Thymus (tissue), 11 donors: ENCODE measurements at regions not wholly inside any gene's neighbourhood (a gene's known extent, or its start where the extent isn't known, plus 50 kb on each side); places are given as distances from the start of the nearest gene placed in this dataset.
A peak's percentile ranks its signal among the peaks of the same experiment; 100 is the strongest.

Source experiments
- DNase-seq, 9 donors: peaks; one replicate each; pipeline ENCODE4 v3.0.0-alpha.2; 2013; ENCODE audit warnings: low spot score in 9 of 9, low read depth in 6 of 9, missing footprints in 1 of 9
- H3K27ac ChIP-seq, 2 donors: one replicate each; pipeline ENCODE4 v1.5.1; 2013; ENCODE audit warnings: control low read depth in 1 of 2, low read depth in 1 of 2, low read length in 1 of 2, mild to moderate bottlenecking in 1 of 2, moderate library complexity in 1 of 2
- H3K27me3 ChIP-seq, 2 donors: one replicate each; pipeline ENCODE4 v1.5.1; 2013; ENCODE audit warnings: low read length in 1 of 2; ENCODE audit not compliant: control insufficient read depth in 2 of 2, insufficient read depth in 1 of 2
- H3K36me3 ChIP-seq, 2 donors: one replicate each; pipeline ENCODE4 v1.5.1; 2013; ENCODE audit warnings: low read length in 1 of 2, mild to moderate bottlenecking in 1 of 2, moderate library complexity in 1 of 2; ENCODE audit not compliant: control insufficient read depth in 2 of 2, insufficient read depth in 2 of 2
- H3K4me1 ChIP-seq, 2 donors: one replicate each; pipeline ENCODE4 v1.5.1; 2013; ENCODE audit warnings: low read length in 2 of 2; ENCODE audit not compliant: control insufficient read depth in 2 of 2, insufficient read depth in 2 of 2
- H3K4me3 ChIP-seq, 2 donors: one replicate each; pipeline ENCODE4 v1.5.1; 2013; ENCODE audit warnings: low read length in 2 of 2, control low read depth in 1 of 2, mild to moderate bottlenecking in 1 of 2
- H3K9me3 ChIP-seq, 2 donors: one replicate each; pipeline ENCODE4 v1.5.1; 2013; ENCODE audit warnings: low read length in 1 of 2, mild to moderate bottlenecking in 1 of 2; ENCODE audit not compliant: control insufficient read depth in 2 of 2, insufficient read depth in 1 of 2
- WGBS: extraction: QIAGEN DNeasy Blood & Tissue Kit; methylation state at CpG from one replicate; pipeline ENCODE4 v1.1.7; 2013; 5-methylcytosine and 5-hydroxymethylcytosine counted together
- donor health status: healthy.

- Histone ChIP-seq H3K27me3 (no peaks in the 10 kb centered on the region), H3K27ac (no peak overlapping the region), H3K9me3 (no peaks in the 10 kb centered on the region), H3K36me3 (no peaks in the 10 kb centered on the region), H3K4me1 (no peaks in the 10 kb centered on the region), H3K4me3 (no peak overlapping the region)
- no peak for DNase-seq
- 98% methylated on average over 2 of the region's 2 CpGs for WGBS
Observed at GRCh38 chr3:152997526-152997925, 162.6 kb downstream of the P2RY1 start.

- Histone ChIP-seq H3K27me3 (no peaks in the 10 kb centered on the region), H3K4me3 (no peak overlapping the region), H3K27ac (no peak overlapping the region), H3K36me3 (no peaks in the 10 kb centered on the region), H3K9me3 (no peaks in the 10 kb centered on the region), H3K4me1 (no peaks in the 10 kb centered on the region)
- DNase-seq = no peak
- WGBS = 95% methylated on average over 4 of the region's 4 CpGs
Observed at GRCh38 chr3:152998591-152998990, 163.4 kb upstream of the RAP2B start.

GRCh38 chr3:153000325-153000724 is 161.7 kb upstream of the RAP2B start:
- Histone ChIP-seq H3K4me1 (no peaks in the 10 kb centered on the region), H3K27me3 (no peaks in the 10 kb centered on the region), H3K4me3 (no peak overlapping the region), H3K9me3 (no peaks in the 10 kb centered on the region), H3K36me3 (no peaks in the 10 kb centered on the region), H3K27ac (no peak overlapping the region)
- no peak for DNase-seq
- WGBS = 96% methylated on average over 2 of the region's 2 CpGs

GRCh38 chr3:153001210-153002078 is 160.6 kb upstream of the RAP2B start:
- H3K36me3 ChIP-seq = no peaks in the 10 kb centered on the region
- 96% methylated on average over 4 of the region's 4 CpGs for WGBS
- H3K9me3 ChIP-seq = no peaks in the 10 kb centered on the region
- H3K4me1 ChIP-seq = no peaks in the 10 kb centered on the region
- no peak overlapping the region for H3K4me3 ChIP-seq
- no peak for DNase-seq
- H3K27me3 ChIP-seq = no peaks in the 10 kb centered on the region
- no peak overlapping the region for H3K27ac ChIP-seq

GRCh38 chr3:153003441-153003840 is 158.6 kb upstream of the RAP2B start:
- Histone ChIP-seq H3K4me3 (no peak overlapping the region), H3K9me3 (no peaks in the 10 kb centered on the region), H3K36me3 (no peaks in the 10 kb centered on the region), H3K27me3 (no peaks in the 10 kb centered on the region), H3K27ac (no peak overlapping the region), H3K4me1 (no peaks in the 10 kb centered on the region)
- DNase-seq = no peak
- 75% methylated on average over 2 of the region's 2 CpGs for WGBS

- no peaks in the 10 kb centered on the region for H3K4me1 ChIP-seq
- no peak for DNase-seq
- H3K9me3 ChIP-seq = no peaks in the 10 kb centered on the region
- no peak overlapping the region for H3K4me3 ChIP-seq
- 94% methylated on average over 1 of the region's 1 CpG for WGBS
- H3K36me3 ChIP-seq = no peaks in the 10 kb centered on the region
- no peaks in the 10 kb centered on the region for H3K27me3 ChIP-seq
- H3K27ac ChIP-seq = no peak overlapping the region
Observed at GRCh38 chr3:153003862-153004261, 158.2 kb upstream of the RAP2B start.

- Histone ChIP-seq H3K9me3 (no peaks in the 10 kb centered on the region), H3K4me1 (no peaks in the 10 kb centered on the region), H3K27me3 (no peaks in the 10 kb centered on the region), H3K36me3 (no peaks in the 10 kb centered on the region), H3K4me3 (no peak overlapping the region), H3K27ac (no peak overlapping the region)
- 95% methylated on average over 3 of the region's 3 CpGs for WGBS
- no peak for DNase-seq
Observed at GRCh38 chr3:153008226-153008625, 153.8 kb upstream of the RAP2B start.

- H3K9me3 ChIP-seq = no peaks in the 10 kb centered on the region
- no peaks in the 10 kb centered on the region for H3K36me3 ChIP-seq
- 78% methylated on average over 5 of the region's 5 CpGs for WGBS
- no peak overlapping the region for H3K27ac ChIP-seq
- H3K4me1 ChIP-seq = no peaks in the 10 kb centered on the region
- DNase-seq = no peak
- H3K4me3 ChIP-seq = no peak overlapping the region
- H3K27me3 ChIP-seq = no peaks in the 10 kb centered on the region
Observed at GRCh38 chr3:153023896-153024295, 138.1 kb upstream of the RAP2B start.

GRCh38 chr3:153026026-153026425 is 136.0 kb upstream of the RAP2B start:
- Histone ChIP-seq H3K27ac (no peak overlapping the region), H3K27me3 (no peaks in the 10 kb centered on the region), H3K36me3 (no peaks in the 10 kb centered on the region), H3K4me3 (no peak overlapping the region), H3K4me1 (no peaks in the 10 kb centered on the region), H3K9me3 (no peaks in the 10 kb centered on the region)
- 86% methylated on average over 3 of the region's 3 CpGs for WGBS
- peak in 2 of 9 donors; percentile 8 to 14 for DNase-seq
